Hepatocyte (in vitro differentiated cells): ENCODE measurements at regions not wholly inside any gene's neighbourhood (a gene's known extent, or its start where the extent isn't known, plus 50 kb on each side); places are given as distances from the start of the nearest gene placed in this dataset.

Experiments
- DNase-seq: peaks from one replicate; pipeline ENCODE4 v3.0.0-alpha.2; 2016; ENCODE audit warnings: low spot score
- H2AFZ ChIP-seq: fragments of 200-600 bp; sonication (generic); 2 replicates; pipeline ENCODE4 v1.6.0; 2016; ENCODE audit warnings: antibody characterized with exemption, mild to moderate bottlenecking
- H3K27ac ChIP-seq: fragments of 200-600 bp; sonication (generic); 2 replicates; pipeline ENCODE4 v1.5.1; 2016; ENCODE audit warnings: mild to moderate bottlenecking
- H3K27me3 ChIP-seq: fragments of 200-600 bp; sonication (generic); 2 replicates; pipeline ENCODE4 v1.6.1; 2016
- H3K36me3 ChIP-seq: fragments of 200-600 bp; sonication (generic); replicated peaks from 2 replicates; pipeline ENCODE4 v1.5.1; 2016; ENCODE audit warnings: low read depth; ENCODE audit not compliant: insufficient read depth
- H3K4me1 ChIP-seq: fragments of 200-600 bp; sonication (generic); 2 replicates; pipeline ENCODE4 v1.5.1; 2016; ENCODE audit warnings: mild to moderate bottlenecking, moderate library complexity; ENCODE audit not compliant: insufficient read depth
- H3K4me2 ChIP-seq: fragments of 200-600 bp; sonication (generic); 2 replicates; pipeline ENCODE4 v1.6.0; 2016
- H3K4me3 ChIP-seq: fragments of 200-600 bp; sonication (generic); 2 replicates; pipeline ENCODE4 v1.5.1; 2016; ENCODE audit warnings: mild to moderate bottlenecking
- H3K79me2 ChIP-seq: fragments of 200-600 bp; sonication (generic); 2 replicates; pipeline ENCODE4 v1.6.0; 2017; ENCODE audit warnings: mild to moderate bottlenecking
- H3K9me2 ChIP-seq: fragments of 200-600 bp; sonication (generic); replicated peaks from 2 replicates; pipeline ENCODE4 v1.6.0; 2017; ENCODE audit warnings: mild to moderate bottlenecking; ENCODE audit not compliant: insufficient read depth
- H3K9me3 ChIP-seq: fragments of 200-600 bp; sonication (generic); 2 replicates; pipeline ENCODE4 v1.5.1; 2016; ENCODE audit warnings: low read depth, mild to moderate bottlenecking
- H4K20me1 ChIP-seq: fragments of 200-600 bp; sonication (generic); 2 replicates; pipeline ENCODE4 v1.6.0; 2016; ENCODE audit warnings: mild to moderate bottlenecking; ENCODE audit not compliant: insufficient read depth, poor library complexity, severe bottlenecking
- CTCF ChIP-seq: fragments of 200-600 bp; sonication (generic); IDR thresholded peaks from 2 replicates; pipeline ENCODE4 v1.5.1; 2016; ENCODE audit warnings: antibody characterized with exemption, mild to moderate bottlenecking; ENCODE audit not compliant: poor library complexity
- EZH2 ChIP-seq: fragments of 200-600 bp; sonication (generic); IDR thresholded peaks from 2 replicates; pipeline ENCODE4 v1.6.1; 2016; ENCODE audit warnings: antibody characterized with exemption, mild to moderate bottlenecking, borderline replicate concordance
- EZH2phosphoT487 ChIP-seq: fragments of 200-600 bp; sonication (generic); IDR thresholded peaks from one replicate; pipeline ENCODE4 v1.6.1; 2018; ENCODE audit warnings: antibody characterized with exemption, mild to moderate bottlenecking, low read depth, moderate library complexity; ENCODE audit not compliant: unreplicated experiment, severe bottlenecking
- WGBS: methylation state at CpG from one replicate; pipeline ENCODE4 v1.1.6; 2016; ENCODE audit warnings: low lambda C conversion rate; ENCODE audit errors: missing lambda C conversion rate; 5-methylcytosine and 5-hydroxymethylcytosine counted together

DNA sequence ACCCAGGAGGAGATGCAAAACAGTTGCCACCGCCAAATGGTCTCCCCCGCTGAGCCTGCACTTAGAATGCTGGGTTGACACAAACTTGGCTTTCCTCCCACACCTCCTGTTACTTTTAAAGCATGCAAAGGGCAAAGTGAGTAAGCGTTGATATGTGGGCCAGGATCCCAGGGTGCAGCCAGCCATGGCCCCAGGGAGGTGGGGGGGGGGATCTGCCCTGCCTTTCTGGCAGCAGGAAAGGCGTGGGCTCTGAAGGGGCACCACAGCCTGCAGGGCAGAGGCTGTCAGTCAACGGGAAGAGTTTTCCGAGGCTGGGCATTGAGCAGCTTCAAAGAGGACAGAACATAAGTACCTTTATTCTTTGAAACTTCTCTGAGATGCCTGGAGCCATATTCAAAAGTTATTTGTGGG lies 142.3 kb downstream of the ABCC12 start:
- Histone ChIP-seq H4K20me1 (no peaks in the 10 kb centered on the region), H3K27ac (no peak overlapping the region), H2AFZ (no peak overlapping the region), H3K9me3 (no peaks in the 10 kb centered on the region), H3K4me1 (no peaks in the 10 kb centered on the region), H3K4me2 (no peak overlapping the region), H3K36me3 (no peaks in the 10 kb centered on the region), H3K4me3 (no peak overlapping the region), H3K79me2 (no peaks in the 10 kb centered on the region), H3K27me3 (no peaks in the 10 kb centered on the region), H3K9me2 (no peaks in the 10 kb centered on the region)
- no peak for DNase-seq
- TF ChIP-seq CTCF = no peak
- no peak for TF ChIP-seq EZH2phosphoT487
- no peak for TF ChIP-seq EZH2
- WGBS = 84% methylated on average over 6 of the region's 6 CpGs

- Histone ChIP-seq H3K9me2 (no peaks in the 10 kb centered on the region), H3K79me2 (no peaks in the 10 kb centered on the region), H3K9me3 (no peaks in the 10 kb centered on the region), H3K4me2 (no peak overlapping the region), H3K36me3 (no peaks in the 10 kb centered on the region), H3K27me3 (no peaks in the 10 kb centered on the region), H4K20me1 (no peaks in the 10 kb centered on the region), H3K4me1 (no peaks in the 10 kb centered on the region), H3K4me3 (no peak overlapping the region), H2AFZ (no peak overlapping the region), H3K27ac (no peak overlapping the region)
- TF ChIP-seq EZH2 = no peak
- no peak for TF ChIP-seq CTCF
- TF ChIP-seq EZH2phosphoT487 = no peak
- no peak for DNase-seq
- WGBS = 75% methylated on average over 9 of the region's 9 CpGs
These were observed 143.7 kb downstream of the ABCC12 start for GRCh38 chr16:48011878-48012658.

DNA sequence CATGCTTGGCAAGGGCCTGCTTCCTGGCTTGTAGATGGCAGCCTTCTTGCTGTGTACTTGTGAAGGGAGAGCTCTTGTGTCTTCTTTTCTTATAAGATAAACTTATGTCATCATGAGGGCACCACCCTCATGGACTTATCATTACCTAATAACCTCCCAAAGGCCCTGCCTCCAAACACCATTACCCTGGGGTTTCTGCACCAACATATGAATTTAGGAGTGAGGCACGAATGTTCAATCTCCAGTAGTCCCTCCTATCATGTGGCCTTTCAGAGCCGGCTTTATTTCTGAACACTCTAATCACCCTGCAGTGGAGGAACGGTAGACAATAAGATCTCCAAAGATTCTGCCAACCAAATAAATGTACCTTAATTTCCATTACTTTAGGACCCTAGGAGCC lies 144.3 kb downstream of the ABCC12 start:
- Histone ChIP-seq H3K4me1 (no peaks in the 10 kb centered on the region), H2AFZ (no peak overlapping the region), H3K36me3 (no peaks in the 10 kb centered on the region), H3K79me2 (no peaks in the 10 kb centered on the region), H3K9me2 (no peaks in the 10 kb centered on the region), H3K4me3 (no peak overlapping the region), H3K4me2 (no peak overlapping the region), H3K27me3 (no peaks in the 10 kb centered on the region), H4K20me1 (no peaks in the 10 kb centered on the region), H3K27ac (no peak overlapping the region), H3K9me3 (no peaks in the 10 kb centered on the region)
- TF ChIP-seq EZH2 (no peak), EZH2phosphoT487 (no peak), CTCF (no peak)
- DNase-seq = no peak
- 69% methylated on average over 3 of the region's 3 CpGs for WGBS
